ENCODE measurements at regions not wholly inside any gene's neighbourhood (a gene's known extent, or its start where the extent isn't known, plus 50 kb on each side); places are given as distances from the start of the nearest gene placed in this dataset.

DNA sequence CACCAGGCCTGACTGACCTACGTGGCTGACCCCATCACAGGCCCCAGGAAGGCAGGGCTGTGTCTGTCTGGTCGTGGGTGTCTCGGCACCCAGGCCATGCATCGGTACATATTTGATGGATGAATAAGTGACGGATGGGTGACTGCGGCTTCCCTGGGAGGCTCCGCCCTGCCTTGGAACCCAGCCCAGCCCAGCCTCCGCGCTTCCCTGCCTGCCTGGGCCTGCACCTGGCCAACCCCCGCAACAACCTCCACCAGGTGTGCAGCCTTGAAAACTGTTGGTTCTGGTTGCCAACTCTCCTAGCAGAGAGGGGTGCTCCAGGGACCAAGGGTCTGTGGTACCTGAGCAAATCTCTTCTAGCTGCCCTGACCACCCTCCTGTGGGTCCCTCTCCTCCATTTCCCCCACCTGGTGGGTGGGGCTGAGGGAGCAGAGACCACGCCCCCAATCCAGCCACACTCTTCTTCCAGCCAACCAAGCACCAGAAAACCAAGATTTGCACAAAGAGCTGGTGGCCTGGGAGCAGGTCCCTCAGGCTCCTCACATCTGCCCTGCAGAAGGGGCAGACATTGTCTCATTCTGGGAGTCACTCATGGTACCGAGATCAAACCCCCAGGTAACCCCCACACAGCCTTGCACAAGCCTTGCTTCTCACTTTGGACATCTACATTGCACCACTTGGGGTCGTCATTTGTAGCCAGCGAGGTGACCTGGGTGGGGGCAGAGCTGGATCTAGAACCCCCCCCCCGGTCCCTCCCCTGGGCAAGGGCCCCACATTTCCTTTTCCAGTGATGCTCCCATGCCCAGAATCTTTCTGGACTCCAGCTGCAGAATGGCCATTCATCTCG is 100.6 kb upstream of the IER5L start:
- DNase-seq: no peak

DNA sequence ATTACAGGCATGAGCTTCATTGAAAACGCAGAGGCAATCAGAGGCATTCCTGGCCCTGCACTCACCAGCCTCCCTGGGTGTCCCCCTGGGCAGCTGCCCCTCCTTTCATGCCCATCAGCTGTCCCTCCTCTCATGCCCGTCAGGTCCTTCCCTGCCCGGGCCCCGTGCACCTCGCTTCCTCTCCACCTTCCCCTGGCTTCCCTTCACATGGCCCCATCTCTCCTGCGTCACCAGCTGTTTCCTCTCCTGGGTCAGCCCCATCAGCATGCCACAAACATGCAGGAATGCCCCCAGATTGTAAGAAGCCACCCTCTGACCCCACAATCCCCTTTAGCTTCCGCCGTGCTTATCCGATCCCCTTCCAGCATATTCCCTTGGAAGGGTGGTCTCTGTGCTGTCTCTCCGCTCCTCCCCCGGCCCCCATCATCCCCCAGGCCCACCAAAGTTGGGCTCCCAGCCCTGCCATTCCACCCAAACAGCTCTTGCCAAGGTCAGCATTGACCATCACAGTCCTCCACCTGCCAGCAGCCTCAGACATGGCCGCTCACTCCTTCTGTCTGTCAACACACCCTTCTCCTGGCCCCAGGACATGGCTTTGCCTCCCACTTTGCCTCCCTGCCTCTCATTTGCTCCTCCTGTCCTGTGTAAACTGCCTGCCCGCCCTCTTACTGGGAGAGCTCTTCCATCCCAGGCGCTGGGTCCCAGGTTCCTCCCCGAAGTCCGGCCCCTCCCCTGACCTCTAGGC is 98.6 kb upstream of the IER5L start:
- DNase-seq: peak in 1 of 2 donors; percentile 3

DNA sequence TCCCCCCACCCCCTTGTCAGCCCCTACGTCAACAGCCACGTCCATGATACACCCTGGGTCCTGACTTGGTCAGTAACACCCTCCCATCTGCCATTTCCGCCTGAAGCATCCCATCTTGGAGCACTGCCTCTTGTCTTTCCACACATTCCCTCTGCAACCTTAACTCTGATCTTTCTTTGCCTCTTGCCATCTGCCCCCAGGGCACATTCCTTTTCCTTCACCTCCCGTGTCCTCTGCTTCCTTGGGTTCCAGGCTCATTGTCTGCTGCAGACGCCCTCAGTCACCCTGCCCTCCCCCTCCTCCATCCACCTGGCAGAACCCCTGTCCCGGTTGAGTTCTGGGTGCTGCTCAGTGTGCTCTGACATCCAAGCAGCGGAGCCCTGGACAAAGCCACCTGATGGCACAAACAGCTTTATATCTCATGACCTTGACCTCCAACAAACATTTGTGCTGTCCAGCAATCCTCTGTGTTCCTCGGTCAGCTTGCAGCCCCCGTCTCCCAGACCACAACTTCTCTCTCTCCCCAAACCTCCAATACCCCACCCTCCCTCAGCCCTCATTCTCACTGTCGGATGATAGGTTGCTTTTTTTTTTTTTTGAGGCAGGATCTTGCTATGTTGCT is 97.7 kb upstream of the IER5L start:
- DNase-seq: no peak

- no peak for DNase-seq
These were observed 96.1 kb upstream of the IER5L start for GRCh38 chr9:129273941-129274684.

DNA sequence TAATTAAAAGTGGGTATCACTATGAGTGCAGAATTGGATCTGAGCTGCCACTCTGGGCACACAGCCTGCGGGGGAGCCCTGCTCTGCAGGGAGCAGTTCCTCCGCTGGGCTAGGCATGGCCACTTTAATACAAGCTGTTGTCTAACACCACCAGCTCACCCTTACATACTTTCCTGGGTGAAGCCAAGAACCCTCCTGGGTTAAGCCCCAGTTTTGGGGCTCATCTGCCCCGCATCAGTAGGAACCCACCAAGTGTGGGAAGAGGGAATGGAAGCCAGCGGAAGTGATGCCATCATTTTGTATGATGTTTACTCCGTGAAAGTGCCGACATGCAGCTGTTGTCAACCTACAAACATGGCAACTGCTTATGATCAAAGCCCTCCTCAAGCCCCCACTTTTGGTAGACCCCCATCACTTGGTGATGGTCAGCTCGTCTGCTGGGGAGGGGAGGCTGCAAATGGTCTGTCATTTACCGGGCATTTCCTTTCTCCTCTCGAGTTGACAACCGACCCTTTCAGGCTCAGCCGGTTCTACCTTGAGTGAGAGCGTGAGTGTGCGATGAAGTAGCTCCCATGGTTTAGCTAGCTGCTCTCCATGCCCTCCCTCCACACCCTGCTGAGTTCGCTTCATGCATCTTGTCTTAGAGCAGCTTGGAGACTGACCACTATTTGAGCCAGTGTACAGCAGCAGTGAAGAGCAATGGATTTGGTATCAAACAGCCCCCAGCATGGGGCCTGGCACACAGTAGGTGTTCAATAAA is 95.3 kb upstream of the IER5L start:
- DNase-seq: no peak

DNA sequence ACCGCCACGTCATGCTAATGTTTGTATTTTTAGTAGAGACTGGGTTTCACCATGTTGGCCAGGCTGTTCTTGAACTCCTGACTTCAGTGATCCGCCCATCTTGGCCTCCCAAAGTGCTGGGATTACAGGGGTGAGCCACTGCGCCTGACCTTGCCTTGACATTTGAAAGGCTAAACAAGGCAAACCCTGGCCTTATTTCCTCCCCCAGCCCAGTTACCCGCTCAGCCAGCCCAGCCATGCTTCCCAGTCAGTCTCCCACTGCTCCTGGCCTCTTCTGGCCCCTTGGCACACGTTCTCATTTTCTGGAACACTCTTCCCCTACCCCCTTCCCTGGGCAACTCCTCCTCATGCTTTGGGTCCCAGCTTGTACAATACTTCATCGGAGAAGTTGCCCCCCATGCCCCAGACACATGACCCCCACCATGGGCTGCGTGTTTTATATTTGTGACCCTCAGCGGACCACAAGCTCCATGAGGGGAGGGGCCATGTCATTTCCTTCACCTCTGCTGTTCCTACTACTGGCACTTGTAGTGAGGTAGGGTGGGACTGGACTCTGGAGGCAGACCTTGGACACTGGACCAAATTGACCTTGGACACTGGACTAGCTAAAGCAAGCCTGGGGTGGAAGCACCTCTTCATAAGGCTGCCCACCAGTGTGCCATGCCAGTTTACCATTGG is 94.4 kb upstream of the IER5L start:
- DNase-seq: no peak

DNA sequence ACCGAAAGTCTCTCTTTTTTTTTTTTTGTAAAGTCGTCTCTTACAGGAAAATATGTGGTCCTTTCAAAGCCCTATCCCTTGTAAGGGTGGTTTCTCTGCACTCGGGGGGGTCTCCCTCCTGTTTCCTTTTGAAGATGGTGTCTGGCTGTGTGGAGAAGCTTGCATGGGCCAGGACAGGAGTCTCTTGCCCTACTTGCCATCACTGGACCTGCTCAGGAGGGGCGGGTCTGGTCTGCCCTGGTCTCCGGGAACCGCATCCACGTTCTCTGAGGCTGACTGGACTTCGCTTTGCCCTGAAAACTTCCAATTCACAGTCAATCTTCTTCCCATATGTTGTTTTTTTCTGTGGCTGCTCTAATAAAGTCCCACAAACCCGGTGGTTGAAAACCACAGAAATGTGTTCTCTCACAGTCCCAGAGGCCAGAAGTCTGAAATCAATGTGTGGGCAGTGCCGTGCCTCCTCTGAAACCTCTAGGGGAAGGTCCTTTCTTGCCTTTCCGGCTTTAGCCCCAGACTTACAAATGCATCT is 92.9 kb upstream of the IER5L start:
- DNase-seq: no peak

- DNase-seq: peak; percentile 36 to 45
These were observed 92.1 kb upstream of the IER5L start for GRCh38 chr9:129270205-129270604.

DNA sequence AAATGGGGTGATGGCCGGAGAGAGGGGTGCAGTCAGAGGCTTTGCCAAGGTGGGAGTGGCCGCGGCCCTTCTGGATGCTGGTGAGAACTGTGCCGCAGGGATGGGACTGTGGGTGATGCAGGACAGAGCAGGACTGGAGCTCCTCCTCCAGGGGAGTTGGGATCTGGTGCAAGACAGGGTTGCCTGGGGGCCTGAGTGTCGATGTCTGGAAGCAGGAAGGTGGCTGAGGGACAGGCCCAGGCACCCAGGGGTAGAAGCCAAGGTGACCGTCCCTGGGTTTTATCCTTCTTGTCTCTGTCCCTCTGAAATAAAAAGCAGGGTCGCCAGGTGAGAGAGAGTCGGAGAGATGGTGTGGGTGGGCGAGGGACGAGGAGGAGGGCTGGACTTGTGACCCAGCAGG is 89.1 kb upstream of the IER5L start:
- no peak for DNase-seq

DNA sequence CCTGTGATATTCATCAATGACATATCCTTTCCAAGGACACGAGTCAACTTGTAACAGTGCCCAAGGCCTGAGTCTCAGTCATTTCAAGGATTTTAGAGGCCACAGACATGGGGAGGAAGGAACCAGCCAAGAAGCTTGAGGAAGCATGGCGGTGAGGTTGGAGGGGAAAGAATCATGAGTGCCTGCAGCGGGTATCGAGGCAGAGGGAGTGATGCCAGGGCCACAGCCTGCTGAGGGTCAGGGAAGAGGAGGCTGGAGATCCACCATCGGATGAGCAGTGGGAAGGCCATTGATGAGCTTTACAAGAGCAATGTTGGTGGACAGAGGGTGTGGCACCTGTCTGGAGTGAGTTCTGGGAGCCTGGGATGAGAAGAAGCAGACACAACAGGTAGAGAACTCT is 88.5 kb upstream of the IER5L start:
- no peak for DNase-seq

- no peak for DNase-seq
These were observed 86.3 kb upstream of the IER5L start for GRCh38 chr9:129264388-129264787.

DNA sequence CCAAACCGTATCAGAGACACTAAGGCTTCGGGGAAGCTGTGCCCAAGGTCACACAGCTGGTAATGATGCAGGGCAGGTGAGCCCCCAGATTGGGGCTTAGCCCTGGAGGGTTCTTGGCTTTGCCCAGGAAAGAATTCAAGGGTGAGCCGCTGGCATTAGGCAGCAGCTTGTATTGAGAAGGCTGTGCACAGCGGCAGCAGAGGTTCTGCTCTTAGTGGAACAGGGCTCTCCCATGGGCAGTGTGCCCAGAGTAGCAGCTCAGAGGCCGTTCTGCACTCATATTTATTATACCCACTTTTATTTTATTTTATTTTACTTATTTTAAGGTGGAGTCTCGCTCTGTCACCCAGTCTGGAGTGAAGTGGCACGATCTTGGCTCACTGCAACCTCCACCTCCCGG is 85.8 kb upstream of the IER5L start:
- DNase-seq: no peak

GRCh38 chr9:129262261-129262660 is 84.2 kb upstream of the IER5L start:
- no peak for DNase-seq

- no peak for DNase-seq
These were observed 81.3 kb upstream of the IER5L start for GRCh38 chr9:129259375-129259774.

DNA sequence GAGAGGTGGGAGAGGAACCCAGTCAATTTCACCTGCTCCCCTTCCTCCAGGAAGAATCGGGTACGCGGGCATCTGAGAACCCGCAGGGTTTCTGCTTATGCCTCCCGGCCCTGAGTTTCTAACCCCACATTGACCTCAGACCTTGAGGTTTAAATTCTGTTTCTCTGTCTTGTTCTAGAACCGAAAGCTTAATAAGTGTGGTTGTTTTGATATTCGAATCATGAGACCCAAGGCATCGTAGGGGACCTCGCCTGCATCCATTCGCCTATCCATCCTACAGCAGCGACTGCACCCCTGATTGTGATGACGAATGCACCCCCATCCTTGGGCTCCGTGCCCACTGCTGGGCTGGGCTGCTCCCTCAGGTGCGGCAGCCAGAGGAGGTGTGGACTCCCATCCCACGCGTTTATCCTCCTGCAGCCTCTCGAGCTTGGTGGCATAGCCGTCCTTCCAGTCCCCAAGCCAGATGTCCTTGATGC is 80.8 kb upstream of the IER5L start:
- DNase-seq: no peak

DNA sequence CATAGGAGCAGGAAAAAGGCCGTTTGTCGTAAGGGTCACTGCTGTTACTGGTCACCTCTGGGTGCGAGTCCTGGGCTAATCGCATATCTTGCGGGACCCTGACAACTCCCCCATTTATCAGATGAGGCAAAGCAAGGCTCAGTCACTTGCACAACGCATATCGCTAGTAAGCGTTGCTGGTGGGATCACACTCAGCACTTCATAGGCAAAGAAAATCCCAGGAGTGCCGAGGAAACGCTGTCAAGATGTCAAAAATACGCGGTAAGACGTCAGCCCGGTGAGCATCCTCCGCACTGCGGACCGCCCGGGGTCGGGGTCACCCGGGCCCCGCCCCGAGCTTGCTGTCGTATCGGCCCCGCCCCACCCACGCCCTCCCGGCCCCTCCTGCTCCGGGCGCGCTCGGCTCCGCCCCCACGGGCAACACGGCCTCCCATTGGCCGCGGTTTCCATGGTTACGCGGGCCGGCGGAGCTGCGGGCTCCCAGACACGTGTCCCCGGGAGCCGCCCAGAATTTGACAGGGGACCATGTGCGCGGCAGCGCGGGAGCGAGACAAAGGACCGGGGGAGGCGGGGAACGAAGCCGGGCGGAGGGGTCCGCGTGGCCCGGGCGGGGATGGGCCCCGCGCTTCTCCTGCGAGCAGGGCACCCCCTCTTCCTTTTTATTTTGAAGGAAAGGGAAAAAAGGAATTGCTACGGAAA is 80.2 kb upstream of the IER5L start:
- peak; percentile 92 to 93 for DNase-seq

GRCh38 chr9:129256959-129257713 is 79.1 kb upstream of the IER5L start:
- DNase-seq: no peak

DNA sequence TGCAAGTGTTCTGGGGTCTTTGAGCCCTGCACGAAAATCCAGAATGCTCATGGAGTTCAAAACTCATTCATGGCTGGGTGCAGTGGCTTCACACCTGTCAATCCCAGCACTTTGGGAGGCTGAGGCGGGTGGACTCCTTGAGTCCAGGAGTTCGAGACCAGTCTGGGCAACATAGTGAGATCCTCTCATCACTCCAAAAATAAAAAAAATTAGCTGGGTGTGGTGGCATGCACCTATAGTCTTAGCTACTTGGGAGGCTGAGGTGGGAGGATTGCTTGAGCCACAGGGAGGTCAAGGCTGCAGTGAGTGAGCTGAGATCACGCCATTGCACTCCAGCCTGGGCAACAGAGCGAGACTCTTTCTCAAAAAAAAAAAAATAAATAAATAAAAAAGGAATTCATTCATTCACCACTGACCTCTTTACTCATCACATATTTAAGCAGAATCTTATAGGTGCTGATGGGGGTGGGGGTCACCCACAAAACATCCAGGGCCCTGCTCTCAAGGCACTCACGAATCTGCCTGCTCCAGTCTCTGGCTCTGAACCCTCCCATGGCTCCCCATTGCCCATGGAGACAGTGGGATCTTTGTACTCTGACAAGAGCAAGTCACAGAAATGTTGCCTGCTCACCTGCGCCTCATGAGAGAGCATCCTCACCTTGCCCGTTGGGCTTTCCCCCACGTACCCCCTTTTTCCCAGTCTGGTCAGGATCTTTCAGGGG is 76.7 kb upstream of the IER5L start:
- no peak for DNase-seq

GRCh38 chr9:129253803-129254381 is 75.8 kb upstream of the IER5L start:
- DNase-seq: no peak

Measured in CD4-positive, alpha-beta T cell treated with Interleukin-4 for 1 hour (primary cell).